DMS79 (cell line): ENCODE measurements at regions not wholly inside any gene's neighbourhood (a gene's known extent, or its start where the extent isn't known, plus 50 kb on each side); places are given as distances from the start of the nearest gene placed in this dataset.

ENCODE experiments used
- DNase-seq: peaks from one replicate; lab custom pipeline; 2025; lab: John Stamatoyannopoulos, UW

DNA sequence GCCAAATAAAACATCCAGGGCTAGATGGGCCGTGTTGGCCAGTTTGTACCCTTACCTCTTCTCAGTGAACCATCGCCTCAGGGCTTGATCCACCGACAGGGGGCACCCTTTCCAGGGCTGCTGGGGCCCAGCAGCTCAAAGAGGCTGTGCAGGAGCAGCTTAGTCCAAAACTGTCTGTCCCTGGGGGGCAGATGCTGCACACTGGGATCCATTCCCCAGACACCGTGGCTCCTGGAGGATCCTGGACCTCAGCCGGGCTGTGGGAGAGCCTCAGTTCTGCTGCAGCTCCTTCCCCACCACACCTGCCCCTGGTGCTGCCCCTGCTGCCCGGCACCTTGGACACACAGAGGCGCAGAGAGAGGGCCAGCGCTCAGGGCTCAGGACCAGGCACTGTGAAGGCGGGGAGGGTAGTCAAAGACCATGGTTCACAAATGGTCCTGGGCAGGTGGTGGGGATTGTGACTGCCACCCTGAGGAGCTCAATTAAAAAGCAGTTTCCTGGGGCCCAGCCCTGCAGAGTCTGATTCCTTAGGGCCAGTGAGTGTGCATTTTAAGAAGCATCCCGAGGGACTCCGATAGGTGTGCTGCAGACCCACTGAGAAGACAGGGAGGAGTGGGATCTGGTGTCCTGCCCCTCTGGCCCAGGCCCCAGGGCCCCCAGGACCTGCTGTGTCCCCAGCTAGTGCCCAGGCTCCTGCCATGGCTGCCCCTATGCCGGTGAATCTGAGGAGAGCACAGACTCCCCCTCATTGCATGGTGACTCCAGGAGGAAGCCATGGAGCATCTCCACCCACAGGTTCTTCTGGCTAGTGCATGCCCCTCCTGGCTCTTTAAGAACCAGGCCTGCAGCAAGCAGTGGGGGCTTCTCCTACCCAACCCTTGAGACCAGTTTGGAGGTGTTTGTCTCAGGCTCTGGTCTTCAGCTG, 86.5 kb upstream of the PRR20G start:
- DNase-seq, result no peak

DNA sequence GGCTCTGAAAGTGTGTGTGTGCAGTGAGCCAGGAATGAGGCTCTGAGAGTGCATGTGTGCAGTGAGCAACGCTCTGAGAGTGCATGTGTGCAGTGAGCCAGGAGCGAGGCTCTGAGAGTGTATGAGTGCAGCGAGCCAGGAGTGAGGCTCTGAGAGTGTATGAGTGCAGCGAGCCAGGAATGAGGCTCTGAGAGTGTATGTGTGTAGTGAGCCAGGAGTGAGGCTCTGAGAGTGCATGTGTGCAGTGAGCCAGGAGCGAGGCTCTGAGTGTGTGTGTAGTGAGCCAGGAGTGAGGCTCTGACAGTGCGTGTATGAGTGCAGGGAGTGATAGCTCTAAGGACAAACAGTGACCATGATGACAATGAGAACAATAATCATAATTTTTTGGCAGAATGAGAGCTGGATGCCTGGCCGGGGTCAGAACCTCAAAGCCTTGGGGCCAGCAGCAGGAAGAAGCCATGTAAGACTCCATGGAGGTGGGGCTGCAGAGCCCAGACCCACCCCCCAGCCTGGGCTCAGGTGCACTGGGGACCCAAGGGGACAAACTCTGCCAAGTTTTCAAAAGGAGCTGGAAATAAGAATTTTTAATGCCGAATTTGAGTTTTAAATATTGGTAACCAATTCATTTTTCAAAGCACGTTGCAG, 85.7 kb upstream of the PRR20G start:
- DNase-seq, result peak; percentile 21

DNA sequence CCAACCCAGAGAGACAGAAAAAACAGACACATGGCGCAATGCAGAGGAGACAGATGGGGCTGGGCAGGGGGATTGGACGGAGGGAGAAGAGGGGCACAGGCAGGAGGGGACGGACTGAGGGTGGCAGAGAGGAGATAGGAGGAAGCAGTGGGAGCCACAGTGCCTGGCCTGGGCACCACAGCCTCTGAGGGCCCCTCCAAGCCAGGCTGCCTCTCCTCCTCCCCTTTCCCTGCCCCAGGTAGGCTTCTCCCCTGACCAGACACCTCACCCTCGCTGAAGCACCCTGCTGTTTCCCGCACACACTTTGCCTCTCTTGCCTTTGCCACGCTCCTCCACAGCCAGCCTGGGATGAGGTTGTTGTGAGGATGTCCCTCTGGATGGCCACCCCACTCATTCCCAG, 84.0 kb upstream of the PRR20G start:
- no peak for DNase-seq

DNA sequence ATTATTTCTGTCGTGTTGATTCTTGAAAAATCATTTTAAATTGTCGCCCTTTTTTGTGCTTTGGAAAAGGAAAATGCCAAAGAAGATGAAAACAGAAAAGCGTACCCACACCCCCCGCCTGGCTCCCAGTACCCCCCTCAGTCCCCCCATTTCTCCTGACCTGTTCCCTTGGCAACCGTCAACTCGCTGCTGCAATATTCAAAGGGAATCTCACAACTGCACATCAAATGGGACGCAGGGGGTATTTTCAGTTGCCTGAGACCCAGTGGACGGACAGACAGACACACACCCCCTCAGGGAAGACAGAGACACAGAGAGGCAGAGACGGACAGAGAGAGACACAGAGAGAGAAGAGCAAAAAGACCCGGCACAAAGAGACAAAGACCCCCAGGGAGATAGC, 83.5 kb upstream of the PRR20G start:
- DNase-seq, result no peak

DNA sequence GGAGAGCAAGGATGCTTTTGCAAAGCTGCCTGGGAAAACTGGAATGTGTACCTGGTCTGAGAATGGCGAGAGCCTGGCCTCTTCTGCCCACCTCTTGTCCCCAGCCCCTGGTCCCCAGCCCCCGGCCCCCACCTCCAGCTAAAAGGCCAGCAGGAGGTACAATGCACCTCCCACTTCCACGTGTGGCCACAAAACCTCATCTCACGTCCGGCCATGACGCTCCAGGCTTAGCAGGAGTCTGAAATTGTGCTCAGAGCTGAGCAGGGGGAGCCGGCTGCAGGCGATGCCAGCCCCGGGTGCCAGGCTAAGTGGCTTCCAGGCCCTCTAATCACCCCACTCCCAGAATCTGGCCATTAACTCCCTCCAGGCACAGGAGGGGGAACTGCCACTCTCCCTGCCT, 83.1 kb upstream of the PRR20G start:
- DNase-seq, result no peak

DNA sequence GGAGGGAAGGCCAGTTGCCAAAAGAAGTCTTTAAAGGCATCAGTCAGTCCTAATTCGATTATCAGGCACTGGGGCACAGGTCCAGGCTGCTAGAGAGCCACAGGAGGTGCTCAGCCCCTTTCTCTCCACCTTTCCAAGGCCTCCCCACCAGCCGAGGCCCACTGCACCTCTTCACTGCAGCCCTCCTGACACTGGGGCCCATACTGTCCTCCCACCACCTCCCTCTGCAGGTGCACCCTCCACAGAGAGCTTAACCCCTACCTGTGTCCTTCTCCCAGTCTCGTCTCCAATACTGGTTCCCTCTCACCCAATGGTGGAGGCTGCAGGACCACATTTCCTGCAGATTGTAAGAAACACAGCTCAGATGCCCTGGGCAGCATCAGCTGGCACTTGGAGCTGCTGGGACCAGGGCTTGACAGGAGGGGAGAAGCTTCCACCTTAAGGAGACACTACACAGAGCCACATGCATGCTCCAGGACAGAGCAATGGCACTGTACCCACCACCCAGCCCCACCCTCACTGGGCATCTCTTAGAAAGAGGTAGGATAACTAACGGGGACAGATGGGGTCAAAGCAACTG, 81.6 kb upstream of the PRR20G start:
- no peak for DNase-seq

DNA sequence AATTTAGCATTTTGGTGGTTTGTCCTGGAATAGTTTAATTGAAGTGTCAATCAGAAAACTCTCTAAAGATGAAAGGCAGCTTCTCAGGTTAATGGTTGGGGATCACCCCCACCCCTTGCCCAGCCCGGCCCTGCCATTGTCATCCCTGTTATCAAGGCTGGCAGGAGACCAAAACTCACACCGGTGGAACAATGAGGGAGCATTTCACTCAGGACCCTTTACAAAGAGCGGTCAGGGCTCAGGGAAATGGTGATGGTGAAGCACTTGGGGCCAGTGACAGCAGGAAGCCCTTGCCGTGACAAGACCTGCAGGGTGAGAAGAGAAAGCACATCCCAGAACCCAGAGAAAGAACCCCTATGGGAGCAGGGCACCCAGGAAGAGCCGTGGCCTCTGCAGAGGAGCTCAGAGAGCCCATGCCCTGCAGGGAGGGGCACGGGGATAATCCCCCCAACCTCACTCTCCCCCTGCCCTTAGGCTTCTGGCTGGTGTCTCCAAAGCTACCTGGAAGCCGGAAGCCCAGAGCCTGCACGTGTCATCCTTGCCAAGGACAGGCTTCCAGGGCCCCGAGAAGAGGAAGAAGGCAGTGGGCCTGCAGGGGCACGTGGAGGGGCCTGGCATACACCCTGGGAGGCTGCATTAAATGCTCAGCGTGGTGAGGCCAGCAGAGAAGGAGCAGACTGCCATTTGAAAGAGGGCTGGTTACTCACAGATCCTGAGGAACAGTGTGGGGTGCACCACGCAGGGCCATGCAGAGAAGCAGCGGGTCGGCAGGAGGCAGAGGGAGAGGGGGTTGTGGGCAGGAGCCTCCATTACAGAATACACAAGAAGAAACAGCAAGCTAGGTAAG, 80.6 kb upstream of the PRR20G start:
- DNase-seq, result no peak

DNA sequence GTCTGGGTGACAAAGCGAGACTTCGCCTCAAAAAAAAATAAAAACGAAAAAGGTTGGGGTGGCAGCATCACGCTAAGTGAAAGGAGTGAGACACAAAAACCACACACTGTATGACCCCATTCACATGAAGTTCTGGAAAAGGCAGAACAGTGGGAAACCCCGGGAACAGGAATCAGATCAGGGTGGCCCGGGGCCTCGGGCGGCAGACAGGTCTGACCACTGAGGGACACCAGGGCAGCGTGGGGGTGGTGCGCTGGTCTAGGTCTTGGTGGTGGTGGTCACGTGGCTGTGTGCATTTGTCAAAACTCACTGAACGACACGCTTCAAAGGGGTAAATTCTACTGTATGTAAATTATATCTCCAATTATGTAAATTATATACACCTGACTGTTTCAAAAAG, 79.7 kb upstream of the PRR20G start:
- no peak for DNase-seq

DNA sequence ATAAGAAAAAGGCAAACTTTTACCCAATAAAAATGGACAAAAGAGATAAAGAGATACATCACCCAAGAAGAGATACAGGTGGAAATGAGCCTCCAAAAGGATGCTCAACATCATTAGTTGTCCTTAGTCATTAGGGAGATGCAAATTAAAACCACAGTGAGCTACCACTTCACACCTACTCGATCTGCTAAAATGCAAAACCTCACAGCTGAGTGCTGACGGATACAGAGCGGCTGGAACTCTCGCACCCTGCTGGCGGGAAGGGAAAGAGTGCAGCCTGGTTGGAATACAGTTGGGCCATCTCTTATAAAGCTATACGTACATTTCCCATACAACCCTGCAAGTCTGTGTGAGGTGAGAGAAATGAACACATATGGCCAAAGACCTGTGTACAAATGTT, 78.5 kb upstream of the PRR20G start:
- no peak for DNase-seq

DNA sequence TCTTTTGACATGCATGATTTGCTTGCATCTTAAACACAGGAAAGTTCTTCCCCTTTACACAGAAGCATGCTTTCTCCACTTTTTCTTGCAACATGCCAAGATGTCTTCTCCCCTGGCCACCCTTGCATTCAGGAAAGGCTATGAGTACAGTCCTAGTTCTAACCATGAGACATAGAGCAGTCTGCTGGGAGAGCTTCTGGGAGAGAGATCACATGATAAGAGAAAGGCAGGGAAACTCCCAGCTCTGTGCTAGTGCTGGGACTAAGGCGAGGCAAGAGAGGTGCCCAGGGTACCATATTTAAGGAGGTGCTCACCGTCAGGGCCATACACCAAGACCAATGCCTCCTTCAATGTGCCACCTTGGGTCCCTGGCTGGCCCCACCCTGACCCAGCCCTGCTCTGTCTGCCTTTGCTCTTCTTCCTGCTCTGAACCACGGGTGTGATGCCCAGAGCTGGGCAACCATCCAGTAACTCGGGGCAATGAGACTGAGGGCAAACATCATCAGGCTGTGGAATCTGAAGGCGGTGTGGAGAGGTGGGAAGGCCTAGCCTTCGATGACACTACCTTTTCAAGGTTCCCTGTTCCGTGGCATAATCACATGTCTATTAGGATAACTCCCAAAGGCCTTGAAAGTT, 77.4 kb upstream of the PRR20G start:
- no peak for DNase-seq

DNA sequence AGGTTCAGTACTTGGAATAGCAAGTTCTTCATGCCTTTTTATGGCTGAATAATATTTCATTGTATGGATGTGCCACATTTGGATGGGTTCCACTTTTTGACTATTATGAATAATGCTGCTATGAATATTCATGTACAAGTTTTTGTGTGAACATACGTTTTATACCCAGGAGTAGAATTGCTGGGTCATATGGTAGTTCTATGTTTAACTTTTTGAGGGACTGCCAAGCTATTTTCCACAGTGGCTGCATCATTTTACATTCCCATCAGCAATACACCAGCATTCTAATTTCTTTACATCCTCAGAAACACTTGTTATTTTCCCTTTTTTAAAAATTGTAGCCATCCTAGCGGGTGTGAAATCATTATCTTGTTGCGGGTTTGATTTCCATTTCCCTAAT, 76.0 kb upstream of the PRR20G start:
- DNase-seq, result no peak

DNA sequence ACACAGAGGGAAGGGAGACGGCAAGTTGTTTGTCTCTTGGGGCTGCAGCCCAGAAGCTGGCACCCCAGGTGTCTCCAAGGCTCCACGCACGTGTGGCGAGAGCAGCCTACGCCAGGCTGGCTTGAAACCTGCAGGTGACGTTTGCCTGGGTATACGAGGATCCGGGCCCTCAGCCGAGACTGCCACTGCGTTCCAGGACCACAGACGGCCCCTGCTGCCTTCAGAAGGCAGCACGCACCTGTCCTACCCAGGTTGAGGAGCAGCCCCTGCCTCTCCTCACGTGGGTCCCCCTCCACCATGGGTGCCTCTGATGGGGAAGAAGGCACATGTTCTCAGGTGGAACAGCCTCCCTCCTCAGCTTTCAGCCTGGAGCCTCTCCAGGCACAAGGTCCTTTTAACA, 75.3 kb upstream of the PRR20G start:
- no peak for DNase-seq

DNA sequence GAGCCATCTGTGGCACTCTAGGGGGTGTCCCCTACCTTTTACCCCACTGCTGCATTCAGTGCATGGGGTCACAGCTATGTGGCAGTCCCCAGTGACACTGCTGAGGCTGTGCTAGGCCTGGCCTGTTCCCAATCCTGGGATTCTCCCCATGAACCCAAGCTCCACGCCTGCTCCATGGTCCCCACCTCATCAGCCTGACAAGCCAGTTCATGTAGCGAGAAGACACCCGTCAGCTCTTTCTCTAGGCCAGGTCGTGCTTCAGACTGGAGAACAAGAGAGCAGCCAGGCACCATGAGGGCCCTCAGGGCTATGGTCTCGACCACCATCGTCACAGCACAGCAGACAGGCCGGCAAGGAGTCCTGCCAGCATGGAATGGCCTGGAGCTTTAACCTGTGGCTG, 72.8 kb upstream of the PRR20G start:
- no peak for DNase-seq

DNA sequence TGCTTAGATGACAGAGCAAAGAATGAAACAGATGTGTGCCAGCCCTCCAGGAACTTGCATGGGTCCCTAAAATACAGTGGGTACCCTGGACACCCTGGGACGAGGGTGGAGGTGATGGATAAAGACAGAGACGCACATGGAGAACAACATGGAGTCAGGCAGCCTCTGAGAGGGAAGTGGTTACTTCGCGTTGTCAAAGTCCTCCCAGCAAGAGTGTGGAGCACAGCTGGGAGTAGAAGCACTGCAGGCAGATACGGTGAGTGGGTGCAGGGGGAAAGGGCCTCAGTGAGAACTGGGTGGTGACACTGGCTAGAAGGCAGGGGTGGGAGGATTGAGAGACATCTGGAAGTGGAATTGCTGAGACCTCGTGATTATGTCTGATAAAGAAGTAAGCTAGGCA, 70.8 kb upstream of the PRR20G start:
- no peak for DNase-seq

DNA sequence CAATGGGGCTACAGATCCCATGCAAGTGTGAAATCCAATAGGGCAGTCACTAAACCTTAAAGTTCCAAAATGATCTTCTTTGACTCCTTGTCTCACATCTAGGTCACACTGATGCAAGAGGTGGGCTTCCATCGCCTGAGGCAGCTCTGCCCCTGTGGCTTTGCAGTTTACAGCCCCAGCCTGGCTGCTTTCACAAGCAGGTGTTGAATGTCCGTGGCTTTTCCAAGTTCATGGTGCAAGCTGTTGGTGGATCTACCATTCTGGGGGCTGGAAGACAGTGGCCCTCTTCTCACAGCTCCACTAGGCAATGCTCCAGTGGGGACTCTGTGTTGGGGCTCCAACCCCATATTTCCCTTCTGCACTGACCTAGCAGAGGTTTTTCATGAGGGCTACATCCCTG, 68.5 kb upstream of the PRR20G start:
- no peak for DNase-seq

DNA sequence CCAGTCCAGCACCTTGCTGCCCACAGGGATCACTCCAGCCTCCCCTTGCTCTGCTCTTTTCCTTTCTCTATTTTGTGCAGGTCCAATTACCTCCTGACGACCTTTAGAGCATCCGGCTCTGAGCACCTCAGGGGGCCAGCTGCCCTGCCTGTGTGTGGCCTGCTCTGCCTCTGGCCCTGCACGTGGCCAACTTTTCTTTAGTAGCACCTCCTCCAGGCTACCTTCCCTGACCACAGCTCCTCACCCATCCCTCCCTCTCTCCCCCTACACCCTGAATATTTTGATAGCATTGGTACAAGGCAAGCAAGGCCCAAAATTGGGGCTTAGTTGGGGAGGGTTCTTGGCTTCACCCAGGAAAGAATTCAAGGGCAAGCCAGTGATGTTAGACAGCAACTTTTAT, 66.9 kb upstream of the PRR20G start:
- no peak for DNase-seq

DNA sequence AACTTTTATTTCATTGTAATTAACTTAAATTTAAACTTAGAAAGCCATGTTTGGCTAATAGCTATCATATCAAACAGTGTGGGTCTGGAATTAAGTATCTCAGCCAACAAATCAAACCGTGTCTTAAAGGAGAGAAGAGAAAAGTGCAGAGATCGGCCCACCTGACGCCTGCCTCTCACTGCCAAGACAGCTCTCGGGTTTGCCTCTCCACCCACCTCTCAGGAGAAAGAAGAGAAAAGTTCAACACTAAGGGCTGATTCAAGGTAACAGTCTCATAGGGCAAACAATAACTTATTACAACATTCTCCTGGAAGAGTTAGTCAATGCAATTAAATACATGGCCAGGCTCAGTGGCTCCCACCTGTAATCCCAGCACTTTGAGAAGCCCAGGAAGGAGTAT, 64.8 kb upstream of the PRR20G start:
- no peak for DNase-seq

DNA sequence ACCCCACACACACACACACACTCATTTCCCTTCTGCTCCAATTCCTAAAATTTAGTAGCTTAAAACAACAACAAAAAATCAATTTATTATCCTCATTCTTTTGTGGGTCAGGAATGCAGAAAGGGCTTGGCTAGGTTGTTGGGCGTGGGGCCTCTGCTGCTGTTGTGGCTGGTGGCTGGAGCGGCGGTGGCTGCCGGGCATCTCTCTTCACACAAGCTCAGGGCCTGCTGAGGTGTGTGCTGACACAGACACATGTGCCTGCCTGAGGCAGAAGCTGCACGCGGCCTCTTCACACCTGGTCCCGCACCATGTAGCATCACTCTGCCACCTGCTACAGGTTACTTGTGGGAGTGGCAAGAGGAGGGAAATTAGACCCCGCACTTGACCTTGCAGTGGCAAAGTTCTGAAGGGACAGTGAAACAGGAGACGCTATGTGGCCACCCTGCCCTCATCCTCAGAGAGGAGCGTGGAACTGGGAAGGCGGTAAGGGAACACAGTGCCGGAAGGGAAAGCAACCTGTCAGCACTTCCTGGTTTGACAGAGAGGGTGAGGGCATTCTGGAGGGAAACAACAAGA, 64.0 kb upstream of the PRR20G start:
- DNase-seq, result no peak

DNA sequence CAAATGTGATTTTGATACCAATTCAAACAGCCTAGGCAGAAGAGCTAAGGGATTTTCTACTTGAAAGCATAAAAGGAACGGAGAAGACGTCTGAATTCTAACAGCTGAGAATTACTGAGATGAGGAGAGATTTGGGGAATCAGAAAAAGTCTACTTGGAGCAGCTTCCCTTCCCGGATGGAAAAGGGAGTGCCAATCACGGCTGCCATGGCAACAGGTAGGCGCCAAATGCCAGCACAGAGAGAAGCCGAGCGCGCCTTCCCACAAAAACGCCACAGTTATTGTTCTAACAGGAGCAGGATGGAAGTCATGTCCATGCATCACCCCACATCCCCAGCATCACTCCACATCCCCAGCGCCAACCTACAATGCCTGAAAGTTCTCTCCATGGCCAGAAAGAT, 63.5 kb upstream of the PRR20G start:
- no peak for DNase-seq

DNA sequence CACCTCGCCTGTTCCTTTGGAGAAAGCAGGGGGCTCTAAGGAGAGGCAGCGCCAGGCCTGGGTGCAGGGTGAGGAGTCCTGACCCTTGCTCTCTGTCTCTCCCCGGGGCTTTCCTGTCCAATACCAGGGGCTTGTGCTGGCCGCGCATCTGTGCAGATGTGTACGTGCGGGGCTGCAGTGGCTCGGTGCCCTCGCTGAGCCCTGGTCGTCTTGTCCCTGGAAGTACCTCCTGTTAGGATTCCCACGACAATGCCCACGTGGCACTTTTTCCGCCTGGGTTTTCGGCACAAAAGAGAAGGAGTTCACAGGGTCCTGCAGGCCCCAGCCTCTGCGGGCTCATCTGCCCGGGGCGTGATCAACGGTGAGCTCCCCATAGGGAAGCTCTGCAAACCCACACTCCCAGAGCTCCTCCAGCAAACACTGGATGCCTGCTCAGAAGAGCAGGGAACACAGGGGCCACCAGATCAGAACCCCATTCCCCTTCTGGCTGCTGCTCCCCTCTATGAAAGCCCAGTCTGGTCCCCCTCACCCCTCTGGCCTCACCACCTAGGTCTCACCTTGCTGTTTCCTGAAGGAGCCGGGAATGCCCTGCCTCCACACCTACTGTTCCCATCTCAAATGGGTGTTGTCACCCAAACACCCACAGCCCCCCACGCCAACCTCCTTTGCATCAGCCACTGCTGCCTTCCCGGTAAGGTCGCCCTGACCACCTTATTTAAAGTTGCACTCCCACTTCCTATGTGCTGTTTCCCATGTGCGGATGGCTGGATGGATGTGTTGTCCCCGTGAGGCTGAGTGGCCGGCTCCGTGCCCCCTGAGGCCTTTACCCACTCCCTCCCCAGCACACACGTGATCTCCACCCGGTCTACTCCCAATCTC, 62.6 kb upstream of the PRR20G start:
- DNase-seq, result no peak
